GM23338 (cell line): ENCODE measurements at regions not wholly inside any gene's neighbourhood (a gene's known extent, or its start where the extent isn't known, plus 50 kb on each side); places are given as distances from the start of the nearest gene placed in this dataset.

Experiments used
- CREB1 ChIP-seq: fragments of 250-450 bp; sonication (Bioruptor Pico); IDR thresholded peaks from 2 replicates; pipeline ENCODE4 v1.5.0; 2020; ENCODE audit warnings: low read depth, mild to moderate bottlenecking, moderate library complexity
- POLR2AphosphoS5 ChIP-seq: IDR thresholded peaks from 2 replicates; pipeline ENCODE4 v1.6.1; 2016; ENCODE audit warnings: antibody characterized with exemption, low read depth
- REST ChIP-seq: IDR thresholded peaks from one replicate; pipeline ENCODE4 v1.6.1; 2018; ENCODE audit warnings: antibody characterized with exemption; ENCODE audit not compliant: unreplicated experiment
- ZNF114 ChIP-seq: fragments of 250-450 bp; sonication (Bioruptor Pico); IDR thresholded peaks from 2 replicates; pipeline ENCODE4 v1.5.0; 2020; ENCODE audit warnings: mild to moderate bottlenecking, moderate library complexity
- TF ChIP-seq, protein P1 (sequence below), 2 experiments: fragments of 200-600 bp in 1 of 2; sonication (generic) in 1 of 2; conservative IDR thresholded peaks; 2 replicates each; pipeline versions ENCODE4 v1.5.1 to v1.6.1; 2016 to 2017; ENCODE audit warnings: antibody characterized with exemption in 2 of 2, low read depth in 2 of 2, mild to moderate bottlenecking in 2 of 2, moderate library complexity in 1 of 2

DNA sequence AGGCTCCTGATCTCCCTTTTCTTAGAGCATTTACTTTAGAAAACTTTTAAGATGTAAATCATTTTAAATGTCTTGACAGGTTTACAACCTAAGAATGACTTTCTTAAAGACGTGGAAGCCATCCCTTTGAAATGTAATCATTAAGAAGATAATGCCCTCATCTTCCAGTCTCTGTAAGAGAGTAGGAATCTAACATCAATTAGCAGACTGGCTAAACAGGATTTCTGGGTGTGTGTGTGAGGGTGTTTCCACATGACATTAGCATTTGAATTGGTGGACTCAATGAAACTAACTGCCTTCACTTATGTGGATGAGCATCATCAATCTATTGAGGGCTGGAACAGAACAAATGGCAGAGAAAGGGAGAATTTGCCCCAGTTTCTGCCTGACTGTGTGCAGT lies 329.5 kb downstream of the RPL10L start:
- TF ChIP-seq, protein P1, sequence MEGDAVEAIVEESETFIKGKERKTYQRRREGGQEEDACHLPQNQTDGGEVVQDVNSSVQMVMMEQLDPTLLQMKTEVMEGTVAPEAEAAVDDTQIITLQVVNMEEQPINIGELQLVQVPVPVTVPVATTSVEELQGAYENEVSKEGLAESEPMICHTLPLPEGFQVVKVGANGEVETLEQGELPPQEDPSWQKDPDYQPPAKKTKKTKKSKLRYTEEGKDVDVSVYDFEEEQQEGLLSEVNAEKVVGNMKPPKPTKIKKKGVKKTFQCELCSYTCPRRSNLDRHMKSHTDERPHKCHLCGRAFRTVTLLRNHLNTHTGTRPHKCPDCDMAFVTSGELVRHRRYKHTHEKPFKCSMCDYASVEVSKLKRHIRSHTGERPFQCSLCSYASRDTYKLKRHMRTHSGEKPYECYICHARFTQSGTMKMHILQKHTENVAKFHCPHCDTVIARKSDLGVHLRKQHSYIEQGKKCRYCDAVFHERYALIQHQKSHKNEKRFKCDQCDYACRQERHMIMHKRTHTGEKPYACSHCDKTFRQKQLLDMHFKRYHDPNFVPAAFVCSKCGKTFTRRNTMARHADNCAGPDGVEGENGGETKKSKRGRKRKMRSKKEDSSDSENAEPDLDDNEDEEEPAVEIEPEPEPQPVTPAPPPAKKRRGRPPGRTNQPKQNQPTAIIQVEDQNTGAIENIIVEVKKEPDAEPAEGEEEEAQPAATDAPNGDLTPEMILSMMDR (conservative IDR thresholded peaks at IDR 0.05; ENCODE audit: low read depth in 2 of 2), result no peak
- TF ChIP-seq ZNF114 (CRISPR knock-in tag) (no peak), POLR2AphosphoS5 (peak; percentile 43; the same call in 1 of the 2 replicates), CREB1 (CRISPR knock-in tag) (peak; percentile 43; the same call in 1 of the 2 replicates), REST (no peak)
